H1 (cell line): ENCODE measurements at regions not wholly inside any gene's neighbourhood (a gene's known extent, or its start where the extent isn't known, plus 50 kb on each side); places are given as distances from the start of the nearest gene placed in this dataset.

Source experiments
- CTCF ChIA-PET: fragments of 300-600 bp; sonication (Branson Sonifier 250); formaldehyde crosslinking; loops from one replicate; lab custom pipeline; 2021; ENCODE audit not compliant: partially characterized antibody; lab: Charles Lee
- POLR2A ChIA-PET: fragments of 300-600 bp; sonication (Branson Sonifier 250); formaldehyde crosslinking; loops from one replicate; lab custom pipeline; 2021; ENCODE audit warnings: inconsistent platforms; ENCODE audit not compliant: partially characterized antibody; lab: Charles Lee
- DNase-seq, 2 experiments: peaks; one replicate each; pipeline versions ENCODE4 v3.0.0 to v3.0.0-alpha.2; 2010 to 2022; ENCODE audit warnings: low spot score in 2 of 2, low read depth in 1 of 2, mixed read lengths in 1 of 2
- FAIRE-seq: peaks from 2 replicates; lab custom pipeline; 2011; peaks lifted over from hg19 to GRCh38; lab: Jason Lieb, UNC
- H2AFZ ChIP-seq: 2 replicates; pipeline ENCODE4 v1.8.1; 2012; ENCODE audit warnings: low read length, inconsistent platforms
- H2AK5ac ChIP-seq: 2 replicates; pipeline ENCODE4 v1.6.1; 2013; ENCODE audit warnings: low read depth, low read length
- H2BK120ac ChIP-seq: replicated peaks from 2 replicates; pipeline ENCODE3; 2013; ENCODE audit warnings: low read depth, low read length, inconsistent platforms
- H2BK12ac ChIP-seq: 2 replicates; pipeline ENCODE4 v1.6.1; 2013; ENCODE audit warnings: low read depth, low read length
- H2BK15ac ChIP-seq: 2 replicates; pipeline ENCODE4 v1.6.1; 2013; ENCODE audit warnings: low read length
- H2BK20ac ChIP-seq: 2 replicates; pipeline ENCODE4 v1.6.1; 2013; ENCODE audit warnings: low read length
- H2BK5ac ChIP-seq: 2 replicates; pipeline ENCODE4 v1.6.1; 2013; ENCODE audit warnings: low read depth, low read length
- H3K14ac ChIP-seq: 2 replicates; pipeline ENCODE4 v1.6.1; 2013; ENCODE audit warnings: inconsistent platforms; ENCODE audit not compliant: insufficient read length
- H3K18ac ChIP-seq: 2 replicates; pipeline ENCODE4 v1.6.1; 2013; ENCODE audit warnings: low read length; ENCODE audit errors: extremely low read depth
- H3K23ac ChIP-seq: 2 replicates; pipeline ENCODE4 v1.6.1; 2013; ENCODE audit warnings: inconsistent platforms; ENCODE audit not compliant: insufficient read length
- H3K23me2 ChIP-seq: 2 replicates; pipeline ENCODE4 v1.6.1; 2013; ENCODE audit warnings: low read depth, low read length
- H3K27ac ChIP-seq: 2 replicates; pipeline ENCODE4 v1.6.1; 2011; ENCODE audit warnings: low read depth, low read length, inconsistent platforms
- H3K27me3 ChIP-seq, 4 experiments: replicated peaks in 1 of 4; 1 replicate in 1 of 4; 2 replicates in 3 of 4; pipeline versions ENCODE4 v1.6.1 to v1.8.1; 2011 to 2013; ENCODE audit warnings: low read length in 3 of 4, mild to moderate bottlenecking in 3 of 4, inconsistent platforms in 2 of 4, mixed read lengths in 2 of 4, moderate library complexity in 1 of 4; ENCODE audit not compliant: control insufficient read depth in 3 of 4, insufficient read depth in 3 of 4; ENCODE audit errors: extremely low read depth in 1 of 4
- H3K36me3 ChIP-seq, 4 experiments: 2 replicates each; pipeline versions ENCODE4 v1.6.1 to v1.8.1; 2011 to 2013; ENCODE audit warnings: mild to moderate bottlenecking in 4 of 4, low read length in 3 of 4, moderate library complexity in 2 of 4, control low read depth in 1 of 4, inconsistent platforms in 1 of 4; ENCODE audit not compliant: insufficient read depth in 4 of 4, control insufficient read depth in 2 of 4
- H3K4ac ChIP-seq: replicated peaks from 2 replicates; pipeline ENCODE3; 2013; ENCODE audit warnings: low read length, low read depth, mixed read lengths, inconsistent platforms; ENCODE audit not compliant: insufficient read length
- H3K4me1 ChIP-seq, 4 experiments: replicated peaks in 1 of 4; 1 replicate in 1 of 4; 2 replicates in 3 of 4; pipeline versions ENCODE4 v1.6.1 to v1.8.1; 2011 to 2013; ENCODE audit warnings: low read length in 3 of 4, inconsistent platforms in 2 of 4, mixed read lengths in 1 of 4; ENCODE audit not compliant: insufficient read depth in 4 of 4, control insufficient read depth in 3 of 4
- H3K4me2 ChIP-seq, 2 experiments: 2 replicates each; pipeline versions ENCODE4 v1.6.1 to v1.8.1; 2011 to 2013; ENCODE audit warnings: low read depth in 2 of 2, low read length in 2 of 2, control low read depth in 1 of 2, inconsistent platforms in 1 of 2, mild to moderate bottlenecking in 1 of 2; ENCODE audit not compliant: insufficient read depth in 1 of 2
- H3K4me3 ChIP-seq, 4 experiments: fragments of 200-600, 300-600 bp in 1 of 4; sonication (generic), shearing (Covaris generic), sonication (Bioruptor Twin) in 1 of 4; 2 replicates each; pipeline versions ENCODE4 v1.5.1 to v1.8.1; 2011 to 2016; ENCODE audit warnings: low read length in 4 of 4, low read depth in 3 of 4, control low read depth in 2 of 4, inconsistent platforms in 2 of 4, mild to moderate bottlenecking in 2 of 4, mixed read lengths in 1 of 4, moderate library complexity in 1 of 4; ENCODE audit not compliant: insufficient read depth in 2 of 4; ENCODE audit errors: extremely low read depth in 1 of 4
- H3K56ac ChIP-seq: replicated peaks from 2 replicates; pipeline ENCODE3; 2013; ENCODE audit warnings: low read depth, mild to moderate bottlenecking, mixed read lengths, low read length, inconsistent platforms; ENCODE audit not compliant: insufficient read length
- H3K79me1 ChIP-seq: 2 replicates; pipeline ENCODE4 v1.6.1; 2013; ENCODE audit warnings: low read depth, low read length, control low read depth
- H3K79me2 ChIP-seq, 2 experiments: 2 replicates each; pipeline versions ENCODE4 v1.6.1 to v1.8.1; 2012 to 2013; ENCODE audit warnings: low read length in 2 of 2, mild to moderate bottlenecking in 2 of 2, inconsistent platforms in 1 of 2; ENCODE audit not compliant: insufficient read depth in 2 of 2, control insufficient read depth in 1 of 2
- H3K9ac ChIP-seq, 4 experiments: replicated peaks in 1 of 4; 1 replicate in 1 of 4; 2 replicates in 3 of 4; pipeline versions ENCODE4 v1.6.1 to v1.8.1; 2011 to 2013; ENCODE audit warnings: low read depth in 3 of 4, low read length in 3 of 4, control low read depth in 2 of 4, mild to moderate bottlenecking in 2 of 4, moderate library complexity in 2 of 4, inconsistent platforms in 1 of 4; ENCODE audit errors: extremely low read depth in 1 of 4
- H3K9me3 ChIP-seq, 2 experiments: 2 replicates each; pipeline versions ENCODE4 v1.6.1 to v1.8.1; 2012 to 2013; ENCODE audit warnings: mild to moderate bottlenecking in 2 of 2, moderate library complexity in 2 of 2, control low read depth in 1 of 2, inconsistent platforms in 1 of 2, low read depth in 1 of 2, low read length in 1 of 2, mixed read lengths in 1 of 2; ENCODE audit not compliant: insufficient read depth in 2 of 2
- H4K20me1 ChIP-seq, 2 experiments: replicated peaks in 1 of 2; 2 replicates each; pipeline versions ENCODE3 to v1.8.1; 2011 to 2013; ENCODE audit warnings: inconsistent platforms in 2 of 2, low read length in 2 of 2, mild to moderate bottlenecking in 1 of 2; ENCODE audit not compliant: insufficient read depth in 2 of 2, control insufficient read depth in 1 of 2
- H4K5ac ChIP-seq: 2 replicates; pipeline ENCODE4 v1.6.1; 2013; ENCODE audit warnings: low read length, low read depth, mixed read lengths, inconsistent platforms; ENCODE audit not compliant: insufficient read length
- H4K8ac ChIP-seq: 2 replicates; pipeline ENCODE4 v1.8.0; 2013; ENCODE audit warnings: mild to moderate bottlenecking, moderate library complexity, low read length, inconsistent platforms; ENCODE audit not compliant: insufficient read depth; ENCODE audit errors: extremely low read depth
- H4K91ac ChIP-seq: replicated peaks from 2 replicates; pipeline ENCODE3; 2013; ENCODE audit warnings: low read length, mixed read lengths, inconsistent platforms; ENCODE audit not compliant: insufficient read length
- RAD21 ChIP-seq, 2 experiments: IDR thresholded peaks in 1 of 2; conservative IDR thresholded peaks in 1 of 2; 2 replicates each; pipeline ENCODE4 v1.6.1; 2011; ENCODE audit warnings: low read depth in 2 of 2, low read length in 2 of 2, improper control_type of control experiment in 1 of 2, inconsistent platforms in 1 of 2, mild to moderate bottlenecking in 1 of 2, moderate library complexity in 1 of 2
- SAP30 ChIP-seq: fragments of 300-600 bp; sonication (generic); IDR thresholded peaks from 2 replicates; pipeline ENCODE4 v1.7.1; 2012; ENCODE audit warnings: low read length, moderate library complexity, mild to moderate bottlenecking, inconsistent platforms; ENCODE audit not compliant: insufficient read depth, insufficient replicate concordance
- WGBS, 2 experiments: shearing (Covaris generic) in 1 of 2; methylation state at CpG; one replicate each; pipeline versions ENCODE4 v1.1.6 to v1.1.7; 2013 to 2015; ENCODE audit warnings: low lambda C conversion rate in 2 of 2, mixed read lengths in 2 of 2, inconsistent platforms in 1 of 2, low coverage in 1 of 2, missing lambda C conversion rate in 1 of 2; ENCODE audit not compliant: insufficient replicate concordance in 2 of 2, insufficient coverage in 1 of 2, insufficient read length in 1 of 2; ENCODE audit errors: extremely low coverage in 1 of 2, missing lambda C conversion rate in 1 of 2; 5-methylcytosine and 5-hydroxymethylcytosine counted together

DNA sequence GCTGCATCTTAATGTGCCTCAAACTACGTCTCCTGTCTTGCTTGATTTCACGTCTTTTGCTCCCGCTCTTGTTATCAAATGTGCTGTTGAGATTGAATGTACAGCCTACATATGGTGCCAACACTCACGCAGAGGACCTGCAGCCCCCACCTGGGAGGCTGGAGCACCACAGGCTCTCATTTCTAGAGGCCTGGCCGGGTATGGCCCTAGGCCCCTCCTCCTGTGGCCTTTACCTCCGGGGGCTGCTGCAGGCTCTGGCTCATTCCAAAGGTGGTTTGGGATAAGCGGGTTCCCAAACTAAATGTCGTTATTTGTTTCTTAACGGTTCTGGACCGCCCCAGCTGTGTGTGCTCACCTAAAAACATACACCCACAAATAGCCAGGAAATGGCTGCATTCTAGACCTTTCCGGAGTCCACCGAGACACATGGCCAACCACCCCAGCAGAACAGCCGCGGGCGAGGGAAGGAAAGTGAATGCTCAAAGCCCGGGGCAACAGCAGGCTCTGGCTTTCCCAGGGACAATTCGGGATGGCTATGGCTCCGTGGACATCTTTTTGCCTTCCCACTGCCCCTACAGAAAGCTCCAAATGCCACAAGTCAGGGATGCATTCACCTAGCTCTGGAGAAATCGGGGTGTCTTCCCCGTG, 105.9 kb downstream of the ENGASE start:
- 81% methylated on average over 20 of the region's 20 CpGs; no CpG with 5 or more reads in 1 of the 2 experiments for WGBS, 2 experiments

More for the DNA sequence above, 105.9 kb downstream of the ENGASE start:
- Histone ChIP-seq H3K9ac (no peak overlapping the region), H3K9me3 (no peaks in the 10 kb centered on the region), H3K4me3 (no peak overlapping the region), H4K91ac (no peak overlapping the region), H3K36me3 (no peaks in the 10 kb centered on the region), H3K27ac (no peak overlapping the region), H2BK15ac (no peak overlapping the region), H4K5ac (no peak overlapping the region), H3K4ac (no peak overlapping the region), H2BK5ac (no peak overlapping the region), H4K8ac (no peak overlapping the region), H3K79me1 (peaks cover 2% of the 10 kb centered on the region), H2AFZ (no peak overlapping the region), H3K79me2 (no peaks in the 10 kb centered on the region), H3K27me3 (peaks cover 3 to 19% (median 17%) of the 10 kb centered on the region in 4 experiments), H3K23ac (no peak overlapping the region), H3K23me2 (peaks cover 5% of the 10 kb centered on the region; the same call in 1 of the 2 replicates), H2BK20ac (no peak overlapping the region), H3K4me1 (peaks cover 0 to 13% (median 6%) of the 10 kb centered on the region in 4 experiments; a peak in 5 of 7 replicates), H3K18ac (no peak overlapping the region), H3K14ac (no peak overlapping the region), H3K56ac (no peak overlapping the region), H2BK12ac (no peak overlapping the region), H2AK5ac (no peak overlapping the region), H2BK120ac (no peak overlapping the region), H4K20me1 (peaks cover 1 to 2% of the 10 kb centered on the region in 2 experiments), H3K4me2 (no peak overlapping the region)
- POLR2A ChIA-PET, result interaction anchor here (1.3 kb wide), 1 partner anchor 13 kb away, joined by 3 read pairs; no protein-coding TSS in a partner anchor
- no peak for FAIRE-seq
- TF ChIP-seq SAP30 (no peak), RAD21 (IDR thresholded peaks at IDR 0.05 in 1 of 2, conservative IDR thresholded peaks at IDR 0.05 in 1 of 2; ENCODE audit: low read depth in 2 of 2, low read length in 2 of 2) (0 out of 4 replicates have a peak, but pooled peaks of 1 of the 2 experiments have one; percentile 1)
- CTCF ChIA-PET, result interaction anchor here (1.0 to 3.7 kb wide), 6 partner anchors 12 to 212 kb away, joined by 3 to 19 read pairs (median 4); no protein-coding TSS in a partner anchor
- no peak for DNase-seq
